C4-2B (cell line): ENCODE measurements at regions not wholly inside any gene's neighbourhood (a gene's known extent, or its start where the extent isn't known, plus 50 kb on each side); places are given as distances from the start of the nearest gene placed in this dataset.

Experiments
- CTCF ChIP-seq: fragments of 450-650 bp; conservative IDR thresholded peaks from 2 replicates; pipeline ENCODE4 v1.5.1; 2017; ENCODE audit warnings: mild to moderate bottlenecking
- ZFX ChIP-seq: fragments of 450-650 bp; IDR thresholded peaks from 2 replicates; pipeline ENCODE4 v1.6.1; 2017

DNA sequence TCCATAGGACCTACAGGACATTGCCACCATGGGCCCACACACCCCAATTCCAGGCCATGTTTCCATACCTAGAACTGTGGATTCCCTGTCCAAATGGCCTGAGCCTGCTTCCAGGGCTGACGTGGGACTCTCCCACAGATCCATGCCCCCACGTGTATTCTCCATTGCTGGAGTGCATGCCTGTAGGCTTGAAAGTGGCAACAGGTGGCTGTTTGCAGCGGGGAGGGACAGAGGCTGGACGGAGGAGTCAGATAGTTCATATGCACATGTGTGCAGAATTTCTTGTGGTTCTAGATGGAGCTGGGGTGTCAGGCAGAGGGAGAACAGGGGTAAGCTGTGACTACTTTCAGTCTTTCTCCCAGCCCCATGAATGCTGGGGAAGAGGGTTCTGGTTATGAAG is 285.7 kb upstream of the ANKRD55 start:
- no peak for TF ChIP-seq CTCF
- no peak for TF ChIP-seq ZFX
